Colonic mucosa (tissue), 4 donors: ENCODE measurements at regions not wholly inside any gene's neighbourhood (a gene's known extent, or its start where the extent isn't known, plus 50 kb on each side); places are given as distances from the start of the nearest gene placed in this dataset.
"Not testable (repeated sequence)": the region's sequence is repeated elsewhere in the genome, so short reads cannot be mapped to it uniquely, and the experiment has no call there.

Experiments used
- DNase-seq: peaks from one replicate; pipeline ENCODE4 v3.0.0-alpha.2; 2020
- H3K27ac ChIP-seq: fragments of 200-600 bp; one replicate; pipeline ENCODE4 v1.8.0; 2021
- H3K27me3 ChIP-seq: fragments of 200-600 bp; one replicate; pipeline ENCODE4 v1.8.0; 2021
- H3K36me3 ChIP-seq: fragments of 200-600 bp; one replicate; pipeline ENCODE4 v1.8.0; 2021
- H3K4me1 ChIP-seq: fragments of 200-600 bp; one replicate; pipeline ENCODE4 v1.8.0; 2021; ENCODE audit warnings: mild to moderate bottlenecking
- H3K4me3 ChIP-seq: fragments of 200-600 bp; one replicate; pipeline ENCODE4 v1.8.0; 2021
- H3K9ac ChIP-seq, 2 donors: one replicate each; pipeline ENCODE4 v1.7.0; 2013; ENCODE audit warnings: control low read depth in 2 of 2, low read depth in 2 of 2, low read length in 2 of 2
- H3K9me3 ChIP-seq: fragments of 200-600 bp; one replicate; pipeline ENCODE4 v1.8.0; 2021
- intact Hi-C: fragments of 100-400 bp; cut with DNase I; formaldehyde crosslinking; loops from one replicate; pipeline ENCODE4 v1.14.1; 2022
- TF ChIP-seq, protein P1 (sequence below): fragments of 200-600 bp; IDR thresholded peaks from one replicate; pipeline ENCODE4 v1.8.0; 2022; ENCODE audit warnings: antibody characterized with exemption, mild to moderate bottlenecking
- donor health status: healthy.
- donor health status: DM: no; HTN: no; CAD: no.
- donor health status: DM: no; HTN: no; CAD: no.

- Histone ChIP-seq H3K9me3 (no peaks in the 10 kb centered on the region), H3K36me3 (no peaks in the 10 kb centered on the region), H3K4me1 (no peaks in the 10 kb centered on the region), H3K9ac (no peak overlapping the region), H3K4me3 (no peak overlapping the region), H3K27me3 (no peaks in the 10 kb centered on the region), H3K27ac (no peak overlapping the region)
- TF ChIP-seq, protein P1, sequence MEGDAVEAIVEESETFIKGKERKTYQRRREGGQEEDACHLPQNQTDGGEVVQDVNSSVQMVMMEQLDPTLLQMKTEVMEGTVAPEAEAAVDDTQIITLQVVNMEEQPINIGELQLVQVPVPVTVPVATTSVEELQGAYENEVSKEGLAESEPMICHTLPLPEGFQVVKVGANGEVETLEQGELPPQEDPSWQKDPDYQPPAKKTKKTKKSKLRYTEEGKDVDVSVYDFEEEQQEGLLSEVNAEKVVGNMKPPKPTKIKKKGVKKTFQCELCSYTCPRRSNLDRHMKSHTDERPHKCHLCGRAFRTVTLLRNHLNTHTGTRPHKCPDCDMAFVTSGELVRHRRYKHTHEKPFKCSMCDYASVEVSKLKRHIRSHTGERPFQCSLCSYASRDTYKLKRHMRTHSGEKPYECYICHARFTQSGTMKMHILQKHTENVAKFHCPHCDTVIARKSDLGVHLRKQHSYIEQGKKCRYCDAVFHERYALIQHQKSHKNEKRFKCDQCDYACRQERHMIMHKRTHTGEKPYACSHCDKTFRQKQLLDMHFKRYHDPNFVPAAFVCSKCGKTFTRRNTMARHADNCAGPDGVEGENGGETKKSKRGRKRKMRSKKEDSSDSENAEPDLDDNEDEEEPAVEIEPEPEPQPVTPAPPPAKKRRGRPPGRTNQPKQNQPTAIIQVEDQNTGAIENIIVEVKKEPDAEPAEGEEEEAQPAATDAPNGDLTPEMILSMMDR = no peak
- DNase-seq = no peak
- intact Hi-C loops = no loop called here
These were observed 1142.7 kb upstream of the SLC39A10 start for GRCh38 chr2:194514281-194514680.

GRCh38 chr2:194511070-194511469 is 1146.0 kb upstream of the SLC39A10 start:
- H3K9me3 ChIP-seq, H3K4me3 ChIP-seq, H3K27me3 ChIP-seq, intact Hi-C loops, DNase-seq, H3K9ac ChIP-seq, H3K36me3 ChIP-seq, H3K4me1 ChIP-seq, H3K27ac ChIP-seq: not testable (repeated sequence)

GRCh38 chr2:194504876-194505275 is 1152.2 kb upstream of the SLC39A10 start:
- H3K9me3 ChIP-seq, H3K27ac ChIP-seq, DNase-seq, H3K36me3 ChIP-seq, intact Hi-C loops, H3K27me3 ChIP-seq, H3K4me1 ChIP-seq, H3K9ac ChIP-seq, H3K4me3 ChIP-seq: not testable (repeated sequence)

DNA sequence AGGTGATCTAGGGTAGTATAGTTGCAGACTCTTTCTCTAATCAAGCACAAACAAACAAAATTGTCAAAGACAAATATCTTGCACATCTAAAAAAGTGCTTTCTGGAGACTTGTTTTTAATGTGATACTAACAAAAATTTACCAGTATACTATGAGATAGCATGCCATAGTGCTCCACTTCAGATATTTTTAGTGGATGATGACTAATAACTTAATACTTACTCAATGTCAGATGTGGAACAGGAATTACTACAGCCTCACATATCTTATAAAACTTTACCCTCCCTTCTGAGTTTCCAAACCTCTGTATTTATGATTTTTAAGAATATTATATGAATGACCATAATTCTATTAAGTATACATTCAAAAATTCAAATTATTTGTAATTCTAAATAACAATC is 1162.0 kb upstream of the SLC39A10 start:
- TF ChIP-seq, protein P1 = no peak
- no peak for DNase-seq
- Histone ChIP-seq H3K36me3 (no peaks in the 10 kb centered on the region), H3K9me3 (no peaks in the 10 kb centered on the region), H3K27me3 (no peaks in the 10 kb centered on the region), H3K9ac (no peak overlapping the region), H3K4me1 (no peaks in the 10 kb centered on the region), H3K4me3 (no peak overlapping the region), H3K27ac (no peak overlapping the region)
- intact Hi-C loops = no loop called here

- Histone ChIP-seq H3K9ac (no peak overlapping the region), H3K9me3 (no peaks in the 10 kb centered on the region), H3K36me3 (no peaks in the 10 kb centered on the region), H3K27ac (no peak overlapping the region), H3K4me1 (no peaks in the 10 kb centered on the region), H3K27me3 (no peaks in the 10 kb centered on the region), H3K4me3 (no peak overlapping the region)
- TF ChIP-seq, protein P1 = no peak
- intact Hi-C loops = no loop called here
- DNase-seq = no peak
These were observed 1162.6 kb upstream of the SLC39A10 start for GRCh38 chr2:194494401-194494800.

DNA sequence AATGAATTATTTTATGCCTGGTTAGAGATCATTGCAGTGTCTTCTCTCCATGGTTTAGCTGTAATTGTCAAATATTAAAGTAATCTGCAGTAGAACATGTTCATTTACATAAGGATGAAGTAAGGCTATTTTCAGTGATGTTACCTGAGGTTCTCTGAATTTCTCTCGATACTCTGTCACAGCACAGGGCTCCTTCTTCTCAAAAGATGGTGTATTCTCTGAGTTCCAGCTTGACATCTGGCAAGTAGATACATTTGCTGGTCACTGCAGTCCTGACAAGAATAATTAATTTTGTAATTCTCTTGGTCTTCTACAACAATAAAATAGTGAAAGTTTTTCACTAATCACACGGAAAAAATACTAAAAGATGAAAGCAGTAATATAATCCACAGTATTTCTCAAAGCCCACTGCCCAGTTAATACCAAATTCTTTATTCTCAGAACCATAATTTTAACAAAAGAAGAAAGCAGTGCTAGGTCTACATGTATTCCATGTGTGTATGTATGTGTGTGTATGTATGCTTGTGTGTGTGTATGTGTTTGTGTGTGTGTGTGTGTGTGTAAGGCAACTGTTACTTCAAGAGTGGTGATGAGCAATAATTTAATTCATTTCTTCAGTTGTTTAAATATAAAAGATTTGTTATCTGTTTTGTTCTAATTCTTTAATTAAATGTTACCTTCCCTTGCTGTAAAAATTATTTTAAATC is 1165.5 kb upstream of the SLC39A10 start:
- H3K27me3 ChIP-seq = no peaks in the 10 kb centered on the region

More for the DNA sequence above, 1165.5 kb upstream of the SLC39A10 start:
- H3K9me3 ChIP-seq = no peaks in the 10 kb centered on the region
- TF ChIP-seq, protein P1 = no peak
- no peak overlapping the region for H3K27ac ChIP-seq
- H3K9ac ChIP-seq = no peak overlapping the region
- DNase-seq = no peak
- H3K36me3 ChIP-seq = no peaks in the 10 kb centered on the region
- intact Hi-C loops = no loop called here
- H3K4me1 ChIP-seq = no peaks in the 10 kb centered on the region
- H3K4me3 ChIP-seq = no peak overlapping the region
